ENCODE measurements at regions not wholly inside any gene's neighbourhood (a gene's known extent, or its start where the extent isn't known, plus 50 kb on each side); places are given as distances from the start of the nearest gene placed in this dataset.
"Not testable (repeated sequence)": the region's sequence is repeated elsewhere in the genome, so short reads cannot be mapped to it uniquely, and the experiment has no call there.

DNA sequence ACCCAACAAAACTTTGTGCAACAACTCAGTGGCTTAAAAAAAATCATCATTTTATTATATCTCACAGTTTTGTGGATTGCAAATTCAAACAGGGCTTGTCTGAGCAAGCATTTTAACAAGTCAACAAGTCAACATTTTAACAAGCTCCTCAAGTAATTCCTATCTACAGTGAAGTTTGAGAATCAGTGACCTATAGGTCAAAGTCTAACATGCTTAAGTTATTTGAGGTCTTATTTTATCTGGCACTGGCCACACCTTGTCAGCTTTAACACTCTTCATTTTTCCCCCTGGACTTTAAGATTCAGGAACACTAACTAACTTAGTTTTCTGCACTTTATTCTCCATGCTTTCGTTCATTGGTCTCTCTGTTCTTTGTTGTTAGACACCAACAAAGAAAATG is 71.2 kb upstream of the PELI2 start:
- no peak for ATAC-seq
- no peak for DNase-seq (ENCODE audit: low spot score)
- intact Hi-C loops (cut with DNase I), result no loop called here

DNA sequence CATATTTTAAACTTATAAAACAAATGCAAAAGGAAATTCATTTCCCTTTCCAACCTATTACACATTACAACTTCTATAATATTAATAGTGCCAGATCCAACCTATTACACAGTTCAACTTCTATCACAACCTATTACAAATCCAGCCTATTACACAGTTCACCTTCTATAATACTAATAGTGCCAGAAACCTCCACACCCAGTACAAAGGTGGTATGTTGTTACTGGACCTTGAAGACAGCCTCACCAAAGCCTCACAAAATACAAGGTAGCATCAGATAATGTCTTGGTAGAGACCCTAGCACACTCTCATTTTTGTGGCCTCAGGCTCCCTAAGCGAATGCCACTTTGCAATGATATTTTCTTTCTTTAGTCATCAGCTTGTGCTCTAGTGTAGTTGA is 68.7 kb upstream of the PELI2 start:
- no peak for DNase-seq (ENCODE audit: low spot score)
- intact Hi-C loops (cut with DNase I), result no loop called here
- no peak for ATAC-seq

DNA sequence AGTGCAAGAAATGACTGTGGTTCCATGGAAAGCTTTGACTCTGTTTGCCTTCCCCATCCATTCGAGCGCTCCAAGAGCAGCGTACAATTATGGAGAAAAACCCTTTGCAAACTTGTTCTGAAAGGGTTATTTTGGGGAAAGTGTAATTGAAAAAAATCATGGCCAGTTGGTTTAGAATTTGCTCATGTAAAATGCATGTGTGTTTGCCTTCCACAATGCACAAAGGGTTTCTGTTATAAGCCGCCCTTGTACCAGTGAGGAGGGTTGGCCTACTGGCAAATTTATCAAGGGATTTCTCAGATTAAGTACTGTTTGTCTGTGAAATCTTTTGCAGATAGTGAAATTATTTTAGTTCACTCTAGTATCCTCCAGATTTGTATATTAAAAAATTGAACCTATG is 62.7 kb upstream of the PELI2 start:
- intact Hi-C loops (cut with DNase I), result no loop called here
- ATAC-seq (peak; percentile 55), DNase-seq (ENCODE audit: low spot score) (no peak)

GRCh38 chr14:56056031-56056430 is 62.2 kb upstream of the PELI2 start:
- intact Hi-C loops (cut with DNase I), result no loop called here
- ATAC-seq (no peak), DNase-seq (ENCODE audit: low spot score) (no peak)

- no peak for ATAC-seq
- intact Hi-C loops (cut with DNase I), result no loop called here
- DNase-seq (ENCODE audit: low spot score), result no peak
Observed at GRCh38 chr14:56057071-56057741, 61.0 kb upstream of the PELI2 start.

- ATAC-seq, result no peak
- intact Hi-C loops (cut with DNase I), result no loop called here
- no peak for DNase-seq (ENCODE audit: low spot score)
Observed at GRCh38 chr14:56057767-56058166, 60.4 kb upstream of the PELI2 start.

DNA sequence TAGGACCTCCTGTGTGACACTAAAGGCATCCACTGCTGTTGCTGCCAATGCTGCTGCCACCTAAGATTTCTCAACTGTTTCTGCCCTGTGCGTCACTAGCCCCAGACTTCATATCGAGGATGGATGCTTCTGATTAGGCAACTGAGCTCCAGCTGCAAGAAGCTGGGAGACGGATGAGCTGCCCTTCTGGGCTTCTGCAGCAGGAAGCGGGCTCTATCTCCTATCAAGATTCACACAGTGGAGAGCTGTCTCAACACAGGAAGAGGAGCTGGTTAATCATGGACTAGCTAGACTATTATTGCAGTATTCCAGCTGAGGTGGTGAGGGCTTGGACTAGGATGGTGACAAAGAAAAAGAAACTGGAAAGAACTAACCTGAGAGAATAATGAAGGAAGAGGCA is 59.2 kb upstream of the PELI2 start:
- intact Hi-C loops (cut with DNase I), result no loop called here
- no peak for ATAC-seq
- no peak for DNase-seq (ENCODE audit: low spot score)

DNA sequence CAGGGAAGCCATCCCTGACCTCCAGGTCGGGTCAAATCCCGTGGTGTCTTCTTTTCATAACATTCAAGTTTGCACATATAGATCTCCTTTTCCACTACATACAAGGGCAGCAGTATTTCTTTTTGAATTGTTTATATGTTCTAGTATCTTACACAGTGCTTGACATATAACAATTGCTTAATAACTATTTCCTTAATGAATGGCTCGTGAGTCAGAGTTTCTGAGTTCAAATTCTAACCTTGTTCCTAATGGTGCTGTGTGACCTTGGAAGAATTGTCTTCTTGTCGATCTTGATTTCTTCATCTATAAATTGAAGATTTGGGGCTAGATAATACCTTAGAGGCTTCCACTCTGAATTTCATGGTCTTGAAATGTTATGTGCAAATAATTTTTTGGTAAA is 57.2 kb upstream of the PELI2 start:
- intact Hi-C loops (cut with DNase I), result no loop called here
- no peak for ATAC-seq
- no peak for DNase-seq (ENCODE audit: low spot score)

DNA sequence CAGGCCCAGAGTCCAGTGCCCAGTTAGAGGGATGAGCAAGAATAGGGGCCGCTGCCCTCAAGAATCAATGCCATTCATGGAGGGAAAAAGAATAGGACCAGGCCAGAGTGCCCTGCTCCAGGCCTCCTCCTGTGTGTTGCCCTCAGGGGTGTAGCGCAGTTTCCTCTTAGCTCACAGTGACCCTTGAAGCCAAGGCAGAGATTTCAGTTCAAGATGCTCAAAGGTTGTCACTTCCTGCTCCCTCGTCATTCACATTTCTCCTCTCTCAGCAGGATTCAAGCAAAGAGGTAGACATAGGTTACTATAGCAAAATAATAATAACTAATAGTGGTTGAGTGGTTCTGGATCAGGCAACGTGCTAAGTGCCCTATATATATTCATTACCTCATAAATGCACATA is 55.1 kb upstream of the PELI2 start:
- intact Hi-C loops (cut with DNase I), result no loop called here
- ATAC-seq (no peak), DNase-seq (ENCODE audit: low spot score) (no peak)

DNA sequence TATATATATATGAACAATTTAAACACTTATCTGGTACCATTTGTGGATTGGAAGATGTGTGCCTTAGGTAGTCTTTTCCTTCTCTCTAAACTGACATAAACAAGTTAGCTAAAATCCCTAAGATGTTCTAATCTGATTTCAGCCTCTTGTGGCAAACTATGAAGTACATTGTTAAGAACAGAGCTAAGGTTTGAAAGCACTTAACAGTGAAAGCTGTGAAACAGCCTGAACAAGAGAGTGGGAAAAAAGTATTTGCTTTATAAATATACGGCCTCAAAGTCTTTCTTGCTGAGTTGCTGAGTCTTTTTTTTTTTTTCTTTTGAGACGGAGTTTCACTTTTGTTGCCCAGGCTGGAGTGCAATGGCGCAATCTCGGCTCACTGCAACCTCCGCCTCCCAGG is 53.7 kb upstream of the PELI2 start:
- no peak for ATAC-seq
- intact Hi-C loops (cut with DNase I), result no loop called here
- no peak for DNase-seq (ENCODE audit: low spot score)

- intact Hi-C loops (cut with DNase I); DNase-seq (ENCODE audit: low spot score); ATAC-seq: not testable (repeated sequence)
Observed at GRCh38 chr14:56065199-56065598, 53.0 kb upstream of the PELI2 start.

- no peak for DNase-seq (ENCODE audit: low spot score)
- ATAC-seq, result no peak
- intact Hi-C loops (cut with DNase I), result no loop called here
Observed at GRCh38 chr14:56065621-56066290, 52.5 kb upstream of the PELI2 start.
